ENCODE measurements at regions not wholly inside any gene's neighbourhood (a gene's known extent, or its start where the extent isn't known, plus 50 kb on each side); places are given as distances from the start of the nearest gene placed in this dataset.

DNA sequence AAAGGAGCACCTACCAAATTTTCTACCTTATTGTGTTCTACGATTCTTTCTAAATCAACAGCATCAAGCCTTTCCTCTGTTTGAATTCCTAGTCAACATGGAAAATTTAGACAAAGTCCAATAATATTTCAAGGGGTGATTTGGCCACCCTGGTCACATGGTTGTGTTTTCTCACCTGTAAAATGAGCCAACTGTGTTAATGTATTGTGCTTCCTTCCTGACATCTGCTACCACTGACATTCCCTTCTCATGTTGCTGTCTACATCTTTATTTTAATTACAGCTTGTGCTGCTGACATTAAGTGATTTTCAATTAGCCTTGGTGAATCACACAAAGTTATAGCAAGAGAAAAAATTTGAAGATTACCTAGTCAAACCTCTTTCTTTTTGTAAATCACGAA is 83.0 kb upstream of the NPSR1 start:
- TF ChIP-seq, protein P1, sequence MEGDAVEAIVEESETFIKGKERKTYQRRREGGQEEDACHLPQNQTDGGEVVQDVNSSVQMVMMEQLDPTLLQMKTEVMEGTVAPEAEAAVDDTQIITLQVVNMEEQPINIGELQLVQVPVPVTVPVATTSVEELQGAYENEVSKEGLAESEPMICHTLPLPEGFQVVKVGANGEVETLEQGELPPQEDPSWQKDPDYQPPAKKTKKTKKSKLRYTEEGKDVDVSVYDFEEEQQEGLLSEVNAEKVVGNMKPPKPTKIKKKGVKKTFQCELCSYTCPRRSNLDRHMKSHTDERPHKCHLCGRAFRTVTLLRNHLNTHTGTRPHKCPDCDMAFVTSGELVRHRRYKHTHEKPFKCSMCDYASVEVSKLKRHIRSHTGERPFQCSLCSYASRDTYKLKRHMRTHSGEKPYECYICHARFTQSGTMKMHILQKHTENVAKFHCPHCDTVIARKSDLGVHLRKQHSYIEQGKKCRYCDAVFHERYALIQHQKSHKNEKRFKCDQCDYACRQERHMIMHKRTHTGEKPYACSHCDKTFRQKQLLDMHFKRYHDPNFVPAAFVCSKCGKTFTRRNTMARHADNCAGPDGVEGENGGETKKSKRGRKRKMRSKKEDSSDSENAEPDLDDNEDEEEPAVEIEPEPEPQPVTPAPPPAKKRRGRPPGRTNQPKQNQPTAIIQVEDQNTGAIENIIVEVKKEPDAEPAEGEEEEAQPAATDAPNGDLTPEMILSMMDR (IDR thresholded peaks at IDR 0.05 in 2 of 3, conservative IDR thresholded peaks at IDR 0.05 in 1 of 3; ENCODE audit: borderline replicate concordance in 1 of 3, insufficient read depth in 1 of 3, low read depth in 2 of 3, low read length in 2 of 3) = no peak
- TF ChIP-seq, protein P2, sequence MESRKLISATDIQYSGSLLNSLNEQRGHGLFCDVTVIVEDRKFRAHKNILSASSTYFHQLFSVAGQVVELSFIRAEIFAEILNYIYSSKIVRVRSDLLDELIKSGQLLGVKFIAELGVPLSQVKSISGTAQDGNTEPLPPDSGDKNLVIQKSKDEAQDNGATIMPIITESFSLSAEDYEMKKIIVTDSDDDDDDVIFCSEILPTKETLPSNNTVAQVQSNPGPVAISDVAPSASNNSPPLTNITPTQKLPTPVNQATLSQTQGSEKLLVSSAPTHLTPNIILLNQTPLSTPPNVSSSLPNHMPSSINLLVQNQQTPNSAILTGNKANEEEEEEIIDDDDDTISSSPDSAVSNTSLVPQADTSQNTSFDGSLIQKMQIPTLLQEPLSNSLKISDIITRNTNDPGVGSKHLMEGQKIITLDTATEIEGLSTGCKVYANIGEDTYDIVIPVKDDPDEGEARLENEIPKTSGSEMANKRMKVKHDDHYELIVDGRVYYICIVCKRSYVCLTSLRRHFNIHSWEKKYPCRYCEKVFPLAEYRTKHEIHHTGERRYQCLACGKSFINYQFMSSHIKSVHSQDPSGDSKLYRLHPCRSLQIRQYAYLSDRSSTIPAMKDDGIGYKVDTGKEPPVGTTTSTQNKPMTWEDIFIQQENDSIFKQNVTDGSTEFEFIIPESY (IDR thresholded peaks at IDR 0.05; ENCODE audit: extremely low read depth, insufficient replicate concordance, low read length) = no peak
- no peak for TF ChIP-seq POLR2AphosphoS5 (IDR thresholded peaks at IDR 0.05; ENCODE audit: low read depth, low read length)
